AG04449 (cell line): ENCODE measurements at regions not wholly inside any gene's neighbourhood (a gene's known extent, or its start where the extent isn't known, plus 50 kb on each side); places are given as distances from the start of the nearest gene placed in this dataset.

Source experiments
- CTCF ChIA-PET: fragments of 350-600 bp; formaldehyde crosslinking; extraction: SDS; loops from one replicate; lab custom pipeline; 2021; ENCODE audit warnings: antibody characterized with exemption; lab: Yijun Ruan, JAX
- POLR2A ChIA-PET: fragments of 400-600, 350-600 bp; formaldehyde crosslinking; extraction: SDS; loops from one replicate; lab custom pipeline; 2020; ENCODE audit warnings: antibody characterized with exemption, inconsistent platforms; lab: Yijun Ruan, JAX
- DNase-seq: peaks from one replicate; pipeline ENCODE4 v3.0.0-alpha.2; 2010; ENCODE audit warnings: low read depth, low spot score
- H3K4me3 ChIP-seq: 2 replicates; pipeline ENCODE4 v1.5.1; 2011; ENCODE audit warnings: low read depth, mild to moderate bottlenecking, control low read depth, low read length
- TF ChIP-seq, protein P1 (sequence below): IDR thresholded peaks from one replicate; pipeline ENCODE4 v1.5.1; 2011; ENCODE audit warnings: mild to moderate bottlenecking, moderate library complexity, low read length, control low read depth, inconsistent platforms; ENCODE audit not compliant: insufficient read depth; ENCODE audit errors: missing control alignments

DNA sequence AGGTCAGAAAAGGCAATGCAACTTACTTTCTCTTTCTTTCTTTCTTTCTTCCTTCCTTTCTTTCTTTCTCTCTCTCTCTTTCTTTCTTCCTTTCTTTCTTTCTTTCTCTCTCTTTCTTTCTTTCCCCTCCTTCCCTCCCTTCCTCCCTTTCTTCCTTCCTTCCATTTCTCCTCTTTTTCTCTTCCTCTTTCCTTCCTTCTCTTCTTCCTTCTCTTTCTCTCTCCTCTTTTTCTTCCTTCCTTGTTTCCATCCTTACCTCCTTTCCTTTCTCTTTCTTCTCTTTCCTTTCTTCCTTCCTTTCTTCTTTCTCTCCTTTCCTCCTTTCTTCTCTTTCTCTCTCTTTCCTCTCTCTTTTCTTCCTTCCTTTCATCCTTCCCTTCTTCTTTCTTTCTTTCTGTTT is 819.8 kb upstream of the SOX9 start:
- POLR2A ChIA-PET: no interaction called here
- TF ChIP-seq, protein P1, sequence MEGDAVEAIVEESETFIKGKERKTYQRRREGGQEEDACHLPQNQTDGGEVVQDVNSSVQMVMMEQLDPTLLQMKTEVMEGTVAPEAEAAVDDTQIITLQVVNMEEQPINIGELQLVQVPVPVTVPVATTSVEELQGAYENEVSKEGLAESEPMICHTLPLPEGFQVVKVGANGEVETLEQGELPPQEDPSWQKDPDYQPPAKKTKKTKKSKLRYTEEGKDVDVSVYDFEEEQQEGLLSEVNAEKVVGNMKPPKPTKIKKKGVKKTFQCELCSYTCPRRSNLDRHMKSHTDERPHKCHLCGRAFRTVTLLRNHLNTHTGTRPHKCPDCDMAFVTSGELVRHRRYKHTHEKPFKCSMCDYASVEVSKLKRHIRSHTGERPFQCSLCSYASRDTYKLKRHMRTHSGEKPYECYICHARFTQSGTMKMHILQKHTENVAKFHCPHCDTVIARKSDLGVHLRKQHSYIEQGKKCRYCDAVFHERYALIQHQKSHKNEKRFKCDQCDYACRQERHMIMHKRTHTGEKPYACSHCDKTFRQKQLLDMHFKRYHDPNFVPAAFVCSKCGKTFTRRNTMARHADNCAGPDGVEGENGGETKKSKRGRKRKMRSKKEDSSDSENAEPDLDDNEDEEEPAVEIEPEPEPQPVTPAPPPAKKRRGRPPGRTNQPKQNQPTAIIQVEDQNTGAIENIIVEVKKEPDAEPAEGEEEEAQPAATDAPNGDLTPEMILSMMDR: no peak
- no peak for DNase-seq
- CTCF ChIA-PET: no interaction called here
- no peak overlapping the region for H3K4me3 ChIP-seq

DNA sequence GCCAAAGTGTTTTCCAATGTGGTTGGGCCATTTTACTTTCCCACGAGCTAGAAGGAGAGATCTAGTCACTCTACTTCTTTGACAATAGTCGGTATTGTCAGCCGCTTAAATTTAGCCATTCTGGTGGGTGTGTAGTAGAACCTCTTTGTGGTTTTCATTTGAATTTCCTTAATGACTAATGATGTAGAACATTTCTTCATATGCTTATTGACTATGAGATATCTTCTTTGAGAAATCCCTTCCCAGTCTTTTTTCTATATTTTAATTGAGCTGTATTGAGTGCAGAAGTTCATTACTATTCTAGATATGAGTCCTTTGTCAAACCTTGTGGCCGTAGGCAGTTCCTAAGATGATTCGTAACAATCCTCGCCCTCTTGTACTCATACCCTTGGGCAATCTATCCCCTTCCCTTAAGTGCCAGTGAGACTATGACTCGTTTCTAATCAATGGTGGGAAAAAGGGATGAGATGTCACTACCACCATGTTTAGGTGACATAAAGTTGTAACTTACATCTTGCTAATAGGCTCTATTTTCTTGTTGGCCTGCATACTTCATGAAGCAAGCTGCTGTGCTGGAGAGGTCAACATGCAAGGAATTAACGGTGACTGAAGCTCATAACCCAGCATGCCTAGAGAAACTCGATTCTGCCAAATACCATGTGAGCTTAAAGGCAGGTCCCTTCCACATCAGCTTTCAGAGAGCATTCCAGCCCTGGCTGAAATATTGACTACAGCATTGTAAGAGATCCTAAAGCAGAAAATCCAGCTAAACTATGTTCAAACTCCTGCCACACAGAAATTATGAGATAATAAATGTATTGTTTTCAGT is 817.9 kb upstream of the SOX9 start:
- no peak for DNase-seq
- ChIA-PET POLR2A (no interaction called here), CTCF (no interaction called here)
- TF ChIP-seq, protein P1: no peak
- H3K4me3 ChIP-seq: no peak overlapping the region

DNA sequence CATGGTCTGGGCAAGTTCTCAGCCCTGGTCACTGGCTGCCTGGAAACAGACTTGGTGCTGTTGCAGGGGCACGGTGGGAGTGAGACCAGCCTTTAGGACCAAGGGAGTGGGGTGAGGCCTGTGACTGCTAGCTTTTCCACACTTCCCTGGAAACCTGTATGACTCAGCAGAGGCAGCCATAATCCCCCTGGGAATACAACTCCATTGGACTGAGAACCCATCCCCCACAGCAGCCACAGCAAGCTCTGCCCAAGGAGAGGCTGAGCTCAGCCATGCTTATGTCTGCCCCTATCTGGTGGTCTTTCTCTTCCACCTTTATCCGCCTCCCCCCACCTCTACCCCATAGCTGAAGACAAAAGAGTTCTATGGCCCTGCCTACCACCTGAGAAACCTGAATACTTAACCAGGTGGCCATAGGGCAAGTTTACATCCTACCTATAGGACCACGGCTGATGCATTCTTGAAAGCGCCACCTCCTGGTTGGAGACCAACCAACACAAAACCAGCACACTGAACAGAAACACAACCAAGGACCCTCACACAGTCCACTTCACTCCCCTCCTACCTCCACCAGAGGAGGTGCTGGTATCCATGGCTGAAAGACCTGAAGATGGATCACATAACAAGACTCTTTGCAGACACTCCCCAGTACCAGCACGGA is 816.2 kb upstream of the SOX9 start:
- TF ChIP-seq, protein P1: no peak
- H3K4me3 ChIP-seq: no peak overlapping the region
- CTCF ChIA-PET: no interaction called here
- POLR2A ChIA-PET: no interaction called here
- DNase-seq: no peak

DNA sequence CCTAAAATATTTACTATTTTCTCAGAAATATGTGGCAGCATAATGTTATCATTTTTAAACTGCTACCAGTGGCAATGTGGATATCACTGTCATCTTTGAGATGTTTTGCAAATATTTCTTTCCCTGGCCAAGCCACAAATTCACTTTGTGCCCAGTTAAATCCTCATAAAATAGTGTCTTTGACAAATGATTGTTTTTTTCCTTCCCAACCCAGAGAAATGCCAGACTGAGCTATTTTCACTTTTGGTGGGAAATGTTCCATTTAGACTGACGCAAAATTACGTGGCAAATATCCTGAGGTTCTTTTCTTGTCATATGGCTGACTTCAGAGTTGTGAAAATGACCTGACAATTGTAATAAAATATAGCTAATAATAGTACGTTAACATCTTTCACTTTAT is 807.0 kb upstream of the SOX9 start:
- POLR2A ChIA-PET: no interaction called here
- no peak for DNase-seq
- TF ChIP-seq, protein P1: no peak
- CTCF ChIA-PET: no interaction called here
- no peak overlapping the region for H3K4me3 ChIP-seq

DNA sequence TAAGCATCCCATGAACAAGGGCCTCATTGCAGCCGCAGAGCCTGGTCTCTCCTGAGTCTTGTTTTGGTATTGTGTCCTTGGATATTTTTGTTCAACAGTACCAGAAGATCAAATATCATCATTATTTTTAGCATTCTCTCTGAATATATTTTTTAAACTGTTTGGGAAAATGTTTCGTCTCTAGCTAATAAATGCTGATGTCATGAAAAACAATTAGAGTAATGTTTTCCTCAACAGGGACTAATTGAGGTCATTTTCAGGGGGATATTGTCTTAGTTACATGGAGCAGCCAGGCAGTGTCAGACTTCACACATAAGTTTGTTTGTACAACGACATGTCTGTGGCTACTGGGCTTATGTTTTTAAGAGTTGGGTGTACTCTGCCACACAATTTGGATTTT is 805.3 kb upstream of the SOX9 start:
- no peak overlapping the region for H3K4me3 ChIP-seq
- TF ChIP-seq, protein P1: no peak
- no peak for DNase-seq
- POLR2A ChIA-PET: no interaction called here
- CTCF ChIA-PET: no interaction called here

DNA sequence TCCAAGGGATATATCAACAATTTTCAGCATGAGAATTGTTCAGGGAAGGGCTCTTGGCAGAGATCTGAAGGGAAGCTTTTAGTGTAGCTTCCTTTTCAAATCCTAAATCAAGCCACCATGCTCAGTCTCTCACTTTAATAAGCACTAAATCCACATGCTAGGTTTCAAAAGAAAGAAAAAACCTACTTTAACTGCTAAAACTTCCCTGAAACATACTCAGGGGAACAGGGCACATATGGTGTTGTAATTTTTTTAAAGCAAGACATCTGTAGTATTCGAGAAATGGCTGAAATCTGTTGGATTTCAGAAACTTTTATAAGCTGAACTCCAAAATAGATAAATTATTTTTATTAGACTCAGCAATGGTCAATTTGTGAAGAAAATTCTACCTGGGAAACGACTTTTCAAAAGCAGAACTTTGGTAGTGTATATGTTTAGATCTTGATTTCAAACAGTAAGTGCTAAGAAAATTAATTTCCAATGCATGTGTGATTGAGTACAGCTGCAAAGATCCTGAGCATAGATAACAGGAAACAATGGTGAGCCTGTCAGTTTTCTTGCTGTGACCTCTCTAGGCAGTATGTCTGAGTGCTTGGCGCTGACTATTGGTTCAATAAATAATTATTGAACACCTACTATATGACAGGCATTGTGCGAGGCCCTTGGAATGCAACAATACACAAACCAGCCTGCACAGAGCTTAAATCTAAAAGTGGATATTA is 804.5 kb upstream of the SOX9 start:
- H3K4me3 ChIP-seq: no peak overlapping the region
- CTCF ChIA-PET: no interaction called here
- POLR2A ChIA-PET: no interaction called here
- DNase-seq: no peak
- TF ChIP-seq, protein P1: no peak
